Astrocyte of the cerebellum (primary cell): ENCODE measurements at regions not wholly inside any gene's neighbourhood (a gene's known extent, or its start where the extent isn't known, plus 50 kb on each side); places are given as distances from the start of the nearest gene placed in this dataset.

ENCODE experiments used
- DNase-seq: peaks from one replicate; pipeline ENCODE4 v3.0.0-alpha.2; 2011; ENCODE audit warnings: low read depth
- H3K4me3 ChIP-seq: 2 replicates; pipeline ENCODE4 v1.5.1; 2011; ENCODE audit warnings: mild to moderate bottlenecking, low read depth, low read length, moderate library complexity
- CTCF ChIP-seq: IDR thresholded peaks from 2 replicates; pipeline ENCODE4 v1.5.1; 2012; ENCODE audit warnings: low read length, low read depth, moderate library complexity, mild to moderate bottlenecking; ENCODE audit errors: missing control alignments
- in situ Hi-C: cut with HindIII; loops from 2 replicates; pipeline ENCODE4 v1.10.0; 2017; ENCODE audit warnings: low sequenced_read_pairs

GRCh38 chr9:113651896-113652295 is 188.4 kb downstream of the RGS3 start:
- no peak for DNase-seq
- TF ChIP-seq CTCF, result no peak
- H3K4me3 ChIP-seq, result no peak overlapping the region
- in situ Hi-C loops, result loop anchor here (25.0 kb wide), 1 partner anchor 365 kb away; the partner anchor contains the start of genes CDC26 and PRPF4

- H3K4me3 ChIP-seq, result no peak overlapping the region
- DNase-seq, result no peak
- TF ChIP-seq CTCF, result no peak
- in situ Hi-C loops, result loop anchor here (25.0 kb wide), 1 partner anchor 365 kb away; the partner anchor contains the start of genes CDC26 and PRPF4
Measured at GRCh38 chr9:113652355-113653152, 189.0 kb downstream of the RGS3 start.

GRCh38 chr9:113653746-113654604 is 190.4 kb downstream of the RGS3 start:
- H3K4me3 ChIP-seq, result no peak overlapping the region
- in situ Hi-C loops, result loop anchor here (25.0 kb wide), 1 partner anchor 367 kb away; the partner anchor contains the start of genes CDC26 and PRPF4
- TF ChIP-seq CTCF, result no peak
- DNase-seq, result no peak

- DNase-seq, result no peak
- TF ChIP-seq CTCF, result no peak
- in situ Hi-C loops, result loop anchor here (5.0 to 25.0 kb wide), 3 partner anchors 68 to 368 kb away; partner anchors contain the start of genes CDC26 and PRPF4
- H3K4me3 ChIP-seq, result no peak overlapping the region
Measured at GRCh38 chr9:113654605-113655428, 191.3 kb downstream of the RGS3 start.

GRCh38 chr9:113656771-113657670 is 193.5 kb downstream of the RGS3 start:
- H3K4me3 ChIP-seq, result no peak overlapping the region
- no peak for DNase-seq
- TF ChIP-seq CTCF, result no peak
- in situ Hi-C loops, result loop anchor here (5.0 to 25.0 kb wide), 3 partner anchors 70 to 370 kb away; partner anchors contain the start of genes CDC26 and PRPF4
